ENCODE measurements at regions not wholly inside any gene's neighbourhood (a gene's known extent, or its start where the extent isn't known, plus 50 kb on each side); places are given as distances from the start of the nearest gene placed in this dataset.

- Histone ChIP-seq H3K4me2 (ENCODE audit: low read length) (no peak overlapping the region), H2AFZ (ENCODE audit: low read depth, low read length) (no peak overlapping the region), H3K9ac (ENCODE audit: low read length) (no peak overlapping the region)
These were observed 89.2 kb upstream of the CAST start for GRCh38 chr5:96572864-96573512.

GRCh38 chr5:96573513-96573894, 88.7 kb upstream of the CAST start:
- Histone ChIP-seq H3K27me3 (ENCODE audit: insufficient read depth, low read depth, low read length) (no peaks in the 10 kb centered on the region), H3K36me3 (ENCODE audit: insufficient read depth, low read length) (no peaks in the 10 kb centered on the region), H3K27ac (ENCODE audit: low read length) (no peak overlapping the region), H2AFZ (ENCODE audit: low read depth, low read length) (no peak overlapping the region), H3K4me3 (ENCODE audit: low read length) (no peak overlapping the region), H3K9me3 (ENCODE audit: low read length) (no peaks in the 10 kb centered on the region), H3K9ac (ENCODE audit: low read length) (no peak overlapping the region), H4K20me1 (ENCODE audit: insufficient read depth) (no peaks in the 10 kb centered on the region), H3K79me2 (replicated peaks; ENCODE audit: insufficient read depth, low read length) (no peaks in the 10 kb centered on the region), H3K4me2 (ENCODE audit: low read length) (no peak overlapping the region), H3K9me2 (ENCODE audit: insufficient read depth, low read length) (no peaks in the 10 kb centered on the region), H3F3A (ENCODE audit: insufficient read depth, low read length, poor library complexity, severe bottlenecking) (no peaks in the 10 kb centered on the region)
- TF ChIP-seq RAD21 (conservative IDR thresholded peaks at IDR 0.05) (no peak), EP300 (conservative IDR thresholded peaks at IDR 0.05; ENCODE audit: poor library complexity, severe bottlenecking) (no peak), MXI1 (conservative IDR thresholded peaks at IDR 0.05; ENCODE audit: poor library complexity, severe bottlenecking) (no peak), CTCF (IDR thresholded peaks at IDR 0.05; ENCODE audit: poor library complexity, severe bottlenecking) (no peak), POLR2AphosphoS5 (IDR thresholded peaks at IDR 0.05) (no peak), SMC3 (conservative IDR thresholded peaks at IDR 0.05; ENCODE audit: poor library complexity) (no peak), EZH2 (IDR thresholded peaks at IDR 0.05; ENCODE audit: borderline replicate concordance, insufficient read depth, low read length, poor library complexity, severe bottlenecking) (no peak), TAF1 (IDR thresholded peaks at IDR 0.05; ENCODE audit: low read depth) (no peak)

More at GRCh38 chr5:96572864-96573512, 89.2 kb upstream of the CAST start:
- Histone ChIP-seq H3K27me3 (ENCODE audit: insufficient read depth, low read depth, low read length) (no peaks in the 10 kb centered on the region), H4K20me1 (ENCODE audit: insufficient read depth) (no peaks in the 10 kb centered on the region), H3K9me2 (ENCODE audit: insufficient read depth, low read length) (no peaks in the 10 kb centered on the region), H3K27ac (ENCODE audit: low read length) (no peak overlapping the region), H3K9me3 (ENCODE audit: low read length) (no peaks in the 10 kb centered on the region), H3K4me3 (ENCODE audit: low read length) (no peak overlapping the region), H3K79me2 (replicated peaks; ENCODE audit: insufficient read depth, low read length) (no peaks in the 10 kb centered on the region), H3F3A (ENCODE audit: insufficient read depth, low read length, poor library complexity, severe bottlenecking) (no peaks in the 10 kb centered on the region), H3K36me3 (ENCODE audit: insufficient read depth, low read length) (no peaks in the 10 kb centered on the region)
- TF ChIP-seq TAF1 (IDR thresholded peaks at IDR 0.05; ENCODE audit: low read depth), result no peak
- TF ChIP-seq SMC3 (conservative IDR thresholded peaks at IDR 0.05; ENCODE audit: poor library complexity), result no peak
- TF ChIP-seq RAD21 (conservative IDR thresholded peaks at IDR 0.05), result no peak
- no peak for TF ChIP-seq EZH2 (IDR thresholded peaks at IDR 0.05; ENCODE audit: borderline replicate concordance, insufficient read depth, low read length, poor library complexity, severe bottlenecking)
- TF ChIP-seq CTCF (IDR thresholded peaks at IDR 0.05; ENCODE audit: poor library complexity, severe bottlenecking), result no peak
- TF ChIP-seq MXI1 (conservative IDR thresholded peaks at IDR 0.05; ENCODE audit: poor library complexity, severe bottlenecking), result no peak
- no peak for TF ChIP-seq EP300 (conservative IDR thresholded peaks at IDR 0.05; ENCODE audit: poor library complexity, severe bottlenecking)
- TF ChIP-seq REST (IDR thresholded peaks at IDR 0.05; ENCODE audit: borderline replicate concordance), result no peak
- no peak for TF ChIP-seq POLR2AphosphoS5 (IDR thresholded peaks at IDR 0.05)
